ENCODE measurements at regions not wholly inside any gene's neighbourhood (a gene's known extent, or its start where the extent isn't known, plus 50 kb on each side); places are given as distances from the start of the nearest gene placed in this dataset.

- no peak for DNase-seq (ENCODE audit: extremely low read depth, low read depth, low spot score)
Observed at GRCh38 chr2:180664507-180664906, 315.9 kb upstream of the UBE2E3 start.

- DNase-seq (ENCODE audit: extremely low read depth, low read depth, low spot score), result no peak
Observed at GRCh38 chr2:180662941-180663471, 317.4 kb upstream of the UBE2E3 start.

- DNase-seq (ENCODE audit: extremely low read depth, low read depth, low spot score), result no peak
Observed at GRCh38 chr2:180662521-180662920, 317.9 kb upstream of the UBE2E3 start.

- DNase-seq (ENCODE audit: extremely low read depth, low read depth, low spot score), result no peak
Observed at GRCh38 chr2:180661686-180662030, 318.7 kb upstream of the UBE2E3 start.

- DNase-seq (ENCODE audit: extremely low read depth, low read depth, low spot score), result no peak
Observed at GRCh38 chr2:180660881-180661685, 319.3 kb upstream of the UBE2E3 start.

- no peak for DNase-seq (ENCODE audit: extremely low read depth, low read depth, low spot score)
Observed at GRCh38 chr2:180660207-180660606, 320.2 kb upstream of the UBE2E3 start.

GRCh38 chr2:180657054-180657453, 323.4 kb upstream of the UBE2E3 start:
- DNase-seq (ENCODE audit: extremely low read depth, low read depth, low spot score), result no peak

- no peak for DNase-seq (ENCODE audit: extremely low read depth, low read depth, low spot score)
Observed at GRCh38 chr2:180656455-180656847, 324.0 kb upstream of the UBE2E3 start.

GRCh38 chr2:180655842-180656454, 324.5 kb upstream of the UBE2E3 start:
- DNase-seq (ENCODE audit: extremely low read depth, low read depth, low spot score), result no peak

GRCh38 chr2:180655393-180655792, 325.0 kb upstream of the UBE2E3 start:
- DNase-seq (ENCODE audit: extremely low read depth, low read depth, low spot score), result no peak

GRCh38 chr2:180653481-180653880, 326.9 kb upstream of the UBE2E3 start:
- DNase-seq (ENCODE audit: extremely low read depth, low read depth, low spot score), result no peak

GRCh38 chr2:180652794-180653193, 327.6 kb upstream of the UBE2E3 start:
- no peak for DNase-seq (ENCODE audit: extremely low read depth, low read depth, low spot score)

- no peak for DNase-seq (ENCODE audit: extremely low read depth, low read depth, low spot score)
Observed at GRCh38 chr2:180651596-180651995, 328.8 kb upstream of the UBE2E3 start.

- no peak for DNase-seq (ENCODE audit: extremely low read depth, low read depth, low spot score)
Observed at GRCh38 chr2:180647621-180648020, 332.8 kb upstream of the UBE2E3 start.

GRCh38 chr2:180647221-180647620, 333.2 kb upstream of the UBE2E3 start:
- no peak for DNase-seq (ENCODE audit: extremely low read depth, low read depth, low spot score)

- DNase-seq (ENCODE audit: extremely low read depth, low read depth, low spot score), result no peak
Observed at GRCh38 chr2:180646756-180647155, 333.6 kb upstream of the UBE2E3 start.

- no peak for DNase-seq (ENCODE audit: extremely low read depth, low read depth, low spot score)
Observed at GRCh38 chr2:180644709-180645108, 335.7 kb upstream of the UBE2E3 start.

- DNase-seq (ENCODE audit: extremely low read depth, low read depth, low spot score), result no peak
Observed at GRCh38 chr2:180630756-180631155, 349.6 kb upstream of the UBE2E3 start.

- no peak for DNase-seq (ENCODE audit: extremely low read depth, low read depth, low spot score)
Observed at GRCh38 chr2:180625006-180625844, 355.2 kb upstream of the UBE2E3 start.

GRCh38 chr2:180621941-180622918, 358.2 kb upstream of the UBE2E3 start:
- no peak for DNase-seq (ENCODE audit: extremely low read depth, low read depth, low spot score)
